Left lung (tissue), 4 donors: ENCODE measurements at regions not wholly inside any gene's neighbourhood (a gene's known extent, or its start where the extent isn't known, plus 50 kb on each side); places are given as distances from the start of the nearest gene placed in this dataset.

ENCODE experiments used
- ATAC-seq: fragments of 200-7000 bp; cut with Tn5 transposase; one replicate; pipeline ENCODE4 v1.9.1; 2020; ENCODE audit warnings: moderate library complexity
- DNase-seq, 4 donors: peaks; one replicate each; pipeline ENCODE4 v3.0.0-alpha.2; 2013 to 2020
- H3K27ac ChIP-seq, 2 donors: fragments of 200-600 bp; sonication (generic) in 1 of 2; one replicate each; pipeline versions ENCODE4 v1.5.0 to v1.8.0; 2020 to 2021
- H3K27me3 ChIP-seq, 2 donors: fragments of 200-600 bp; sonication (generic) in 1 of 2; one replicate each; pipeline versions ENCODE4 v1.5.0 to v1.8.0; 2020 to 2021
- H3K36me3 ChIP-seq, 2 donors: fragments of 200-600 bp; sonication (generic) in 1 of 2; one replicate each; pipeline versions ENCODE4 v1.5.0 to v1.8.0; 2020 to 2021
- H3K4me1 ChIP-seq, 2 donors: fragments of 200-600 bp; one replicate each; pipeline ENCODE4 v1.8.0; 2021
- H3K4me3 ChIP-seq, 2 donors: fragments of 200-600 bp; sonication (generic) in 1 of 2; one replicate each; pipeline versions ENCODE4 v1.5.0 to v1.8.0; 2020 to 2021; ENCODE audit warnings: mild to moderate bottlenecking in 1 of 2
- H3K9me3 ChIP-seq, 2 donors: fragments of 200-600 bp; sonication (generic) in 1 of 2; one replicate each; pipeline versions ENCODE4 v1.5.0 to v1.8.0; 2020 to 2021
- CTCF ChIP-seq, 2 donors: fragments of 200-600 bp; sonication (generic) in 1 of 2; IDR thresholded peaks; one replicate each; pipeline versions ENCODE4 v1.5.0 to v1.8.0; 2021; ENCODE audit warnings: antibody characterized with exemption in 2 of 2
- intact Hi-C, 2 donors: fragments of 100-400 bp; cut with DNase I; formaldehyde crosslinking; loops; one replicate each; pipeline versions ENCODE4 v1.11.2 to v1.14.2; 2022
- donor health status: DM: no; HTN: yes; CAD: no.
- donor health status: DM: no; HTN: no; CAD: no.

GRCh38 chr17:13129356-13129755 is 111.5 kb upstream of the ELAC2 start:
- Histone ChIP-seq H3K4me3 (no peak overlapping the region), H3K4me1 (no peaks in the 10 kb centered on the region), H3K36me3 (no peaks in the 10 kb centered on the region), H3K9me3 (no peaks in the 10 kb centered on the region), H3K27ac (no peak overlapping the region), H3K27me3 (no peaks in the 10 kb centered on the region)
- TF ChIP-seq CTCF (IDR thresholded peaks at IDR 0.05), result no peak
- no peak for ATAC-seq
- intact Hi-C loops, result no loop called here
- no peak for DNase-seq

GRCh38 chr17:13128676-13129075 is 110.8 kb upstream of the ELAC2 start:
- Histone ChIP-seq H3K4me1 (no peaks in the 10 kb centered on the region), H3K27ac (no peak overlapping the region), H3K4me3 (no peak overlapping the region), H3K9me3 (no peaks in the 10 kb centered on the region), H3K27me3 (no peaks in the 10 kb centered on the region), H3K36me3 (no peaks in the 10 kb centered on the region)
- no peak for TF ChIP-seq CTCF (IDR thresholded peaks at IDR 0.05)
- ATAC-seq (no peak), DNase-seq (no peak)
- intact Hi-C loops, result no loop called here

GRCh38 chr17:13127921-13128602 is 110.2 kb upstream of the ELAC2 start:
- no peak for ATAC-seq
- no peaks in the 10 kb centered on the region for H3K27me3 ChIP-seq
- H3K4me1 ChIP-seq, result no peaks in the 10 kb centered on the region
- no peak for TF ChIP-seq CTCF (IDR thresholded peaks at IDR 0.05)
- H3K36me3 ChIP-seq, result no peaks in the 10 kb centered on the region
- H3K4me3 ChIP-seq, result no peak overlapping the region
- H3K27ac ChIP-seq, result no peak overlapping the region
- intact Hi-C loops, result no loop called here
- H3K9me3 ChIP-seq, result no peaks in the 10 kb centered on the region
- no peak for DNase-seq

- ATAC-seq, result no peak
- intact Hi-C loops, result no loop called here
- H3K9me3 ChIP-seq, result no peaks in the 10 kb centered on the region
- H3K27me3 ChIP-seq, result no peaks in the 10 kb centered on the region
- no peak overlapping the region for H3K4me3 ChIP-seq
- no peaks in the 10 kb centered on the region for H3K36me3 ChIP-seq
- no peak overlapping the region for H3K27ac ChIP-seq
- H3K4me1 ChIP-seq, result no peaks in the 10 kb centered on the region
- TF ChIP-seq CTCF (IDR thresholded peaks at IDR 0.05), result no peak
- DNase-seq, result no peak
Observed at GRCh38 chr17:13120864-13121263, 103.0 kb upstream of the ELAC2 start.

GRCh38 chr17:13118311-13118710 is 100.5 kb upstream of the ELAC2 start:
- ATAC-seq (no peak), DNase-seq (no peak)
- H3K9me3 ChIP-seq, result no peaks in the 10 kb centered on the region
- H3K4me3 ChIP-seq, result no peak overlapping the region
- no peak overlapping the region for H3K27ac ChIP-seq
- intact Hi-C loops, result no loop called here
- H3K36me3 ChIP-seq, result no peaks in the 10 kb centered on the region
- no peaks in the 10 kb centered on the region for H3K4me1 ChIP-seq
- peaks cover 0 to 14% of the 10 kb centered on the region in 2 donors for H3K27me3 ChIP-seq
- no peak for TF ChIP-seq CTCF (IDR thresholded peaks at IDR 0.05)
